ENCODE measurements at regions not wholly inside any gene's neighbourhood (a gene's known extent, or its start where the extent isn't known, plus 50 kb on each side); places are given as distances from the start of the nearest gene placed in this dataset.

DNA sequence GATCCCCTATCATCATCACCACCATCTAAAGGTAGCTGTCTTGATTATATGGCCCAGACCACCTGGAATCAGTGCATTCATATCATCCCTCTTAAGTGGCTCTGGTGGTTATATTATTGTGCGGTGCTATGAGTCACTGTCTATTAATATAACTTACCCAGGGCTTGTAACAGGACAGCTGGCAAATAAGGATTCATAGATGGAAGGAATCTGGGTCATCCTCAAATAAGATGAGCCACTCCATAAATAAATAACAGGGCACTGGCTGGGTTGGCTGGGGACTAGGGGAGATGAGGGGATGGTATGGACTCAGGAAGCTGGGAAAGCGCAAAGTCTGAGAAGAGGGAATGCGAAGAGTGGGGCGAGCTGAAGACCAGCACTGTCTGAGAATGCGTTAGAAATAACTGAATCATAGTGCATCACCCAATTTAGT is 216.1 kb downstream of the NUAK1 start:
- H3K79me2 ChIP-seq (ENCODE audit: insufficient read depth, low read length) = no peaks in the 10 kb centered on the region
- H3K27me3 ChIP-seq (ENCODE audit: insufficient read depth, low read length) = no peaks in the 10 kb centered on the region
- no peak overlapping the region for H3K27ac ChIP-seq (ENCODE audit: low read depth, low read length, poor library complexity, severe bottlenecking)
- H3K9me2 ChIP-seq (ENCODE audit: low read depth, low read length) = no peaks in the 10 kb centered on the region
- H3K4me1 ChIP-seq (ENCODE audit: insufficient read depth, low read length, severe bottlenecking) = no peaks in the 10 kb centered on the region
- no peak overlapping the region for H3K4me3 ChIP-seq (ENCODE audit: low read depth, low read length, poor library complexity, severe bottlenecking)
- H2AFZ ChIP-seq (ENCODE audit: low read length) = no peak overlapping the region
- no peak overlapping the region for H3K4me2 ChIP-seq (ENCODE audit: low read length)
- no peaks in the 10 kb centered on the region for H3K36me3 ChIP-seq (ENCODE audit: insufficient read depth, low read length)
- TF ChIP-seq, protein P1, sequence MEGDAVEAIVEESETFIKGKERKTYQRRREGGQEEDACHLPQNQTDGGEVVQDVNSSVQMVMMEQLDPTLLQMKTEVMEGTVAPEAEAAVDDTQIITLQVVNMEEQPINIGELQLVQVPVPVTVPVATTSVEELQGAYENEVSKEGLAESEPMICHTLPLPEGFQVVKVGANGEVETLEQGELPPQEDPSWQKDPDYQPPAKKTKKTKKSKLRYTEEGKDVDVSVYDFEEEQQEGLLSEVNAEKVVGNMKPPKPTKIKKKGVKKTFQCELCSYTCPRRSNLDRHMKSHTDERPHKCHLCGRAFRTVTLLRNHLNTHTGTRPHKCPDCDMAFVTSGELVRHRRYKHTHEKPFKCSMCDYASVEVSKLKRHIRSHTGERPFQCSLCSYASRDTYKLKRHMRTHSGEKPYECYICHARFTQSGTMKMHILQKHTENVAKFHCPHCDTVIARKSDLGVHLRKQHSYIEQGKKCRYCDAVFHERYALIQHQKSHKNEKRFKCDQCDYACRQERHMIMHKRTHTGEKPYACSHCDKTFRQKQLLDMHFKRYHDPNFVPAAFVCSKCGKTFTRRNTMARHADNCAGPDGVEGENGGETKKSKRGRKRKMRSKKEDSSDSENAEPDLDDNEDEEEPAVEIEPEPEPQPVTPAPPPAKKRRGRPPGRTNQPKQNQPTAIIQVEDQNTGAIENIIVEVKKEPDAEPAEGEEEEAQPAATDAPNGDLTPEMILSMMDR (IDR thresholded peaks at IDR 0.05; ENCODE audit: low read length) = no peak
- no peak for TF ChIP-seq EZH2 (IDR thresholded peaks at IDR 0.05; ENCODE audit: borderline replicate concordance, low read length)
- no peaks in the 10 kb centered on the region for H3K9me3 ChIP-seq (ENCODE audit: low read length)
- H3F3A ChIP-seq (ENCODE audit: insufficient read depth, low read length) = no peaks in the 10 kb centered on the region
- H3K9ac ChIP-seq (ENCODE audit: low read length) = no peak overlapping the region
- no peaks in the 10 kb centered on the region for H4K20me1 ChIP-seq (ENCODE audit: insufficient read depth, low read length)

DNA sequence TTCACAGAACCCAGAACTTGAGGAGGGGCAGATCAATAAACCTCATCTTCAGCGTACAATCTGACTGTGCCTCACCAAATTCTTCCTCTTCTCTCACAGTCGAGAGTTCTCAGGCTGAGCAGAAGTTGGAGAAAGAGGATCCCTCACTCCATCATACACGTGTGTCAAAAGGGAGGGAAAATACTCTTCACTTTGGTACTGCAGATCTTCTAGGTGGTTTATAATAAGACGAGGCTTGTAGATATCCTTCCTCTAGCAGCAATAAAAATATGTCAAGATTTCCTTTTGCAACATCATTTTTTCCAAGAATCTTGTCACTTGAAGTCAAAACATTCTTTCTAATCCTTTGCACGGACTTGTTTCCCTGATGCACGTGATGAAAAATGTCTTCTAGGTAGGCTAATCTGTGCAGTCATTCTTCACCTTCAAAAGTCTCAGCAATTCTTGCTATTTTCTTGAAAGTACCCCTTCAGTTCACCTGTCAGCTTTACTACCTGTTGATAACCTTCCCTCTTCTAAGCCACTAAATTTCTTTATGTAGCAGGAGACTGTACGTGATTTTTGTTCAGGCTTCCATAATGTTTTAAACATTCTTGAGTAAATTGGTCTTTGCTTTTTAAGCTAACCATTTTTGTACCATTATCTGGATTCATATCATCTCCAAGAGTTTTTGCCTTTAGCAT is 214.1 kb downstream of the NUAK1 start:
- Histone ChIP-seq H3K27me3 (ENCODE audit: insufficient read depth, low read length) (no peaks in the 10 kb centered on the region), H3K36me3 (ENCODE audit: insufficient read depth, low read length) (no peaks in the 10 kb centered on the region), H3K4me3 (ENCODE audit: low read depth, low read length, poor library complexity, severe bottlenecking) (no peak overlapping the region), H3F3A (ENCODE audit: insufficient read depth, low read length) (no peaks in the 10 kb centered on the region), H3K9ac (ENCODE audit: low read length) (no peak overlapping the region), H4K20me1 (ENCODE audit: insufficient read depth, low read length) (no peaks in the 10 kb centered on the region), H3K9me3 (ENCODE audit: low read length) (no peaks in the 10 kb centered on the region), H2AFZ (ENCODE audit: low read length) (no peak overlapping the region), H3K9me2 (ENCODE audit: low read depth, low read length) (no peaks in the 10 kb centered on the region), H3K4me1 (ENCODE audit: insufficient read depth, low read length, severe bottlenecking) (no peaks in the 10 kb centered on the region), H3K79me2 (ENCODE audit: insufficient read depth, low read length) (no peaks in the 10 kb centered on the region), H3K4me2 (ENCODE audit: low read length) (no peak overlapping the region), H3K27ac (ENCODE audit: low read depth, low read length, poor library complexity, severe bottlenecking) (no peak overlapping the region)
- TF ChIP-seq, protein P1 (IDR thresholded peaks at IDR 0.05; ENCODE audit: low read length) = no peak
- no peak for TF ChIP-seq EZH2 (IDR thresholded peaks at IDR 0.05; ENCODE audit: borderline replicate concordance, low read length)

GRCh38 chr12:105927564-105927963 is 211.2 kb downstream of the NUAK1 start:
- Histone ChIP-seq H3K9me2 (ENCODE audit: low read depth, low read length) (no peaks in the 10 kb centered on the region), H3K4me2 (ENCODE audit: low read length) (no peak overlapping the region), H3K9me3 (ENCODE audit: low read length) (no peaks in the 10 kb centered on the region), H2AFZ (ENCODE audit: low read length) (no peak overlapping the region), H3F3A (ENCODE audit: insufficient read depth, low read length) (no peaks in the 10 kb centered on the region), H3K79me2 (ENCODE audit: insufficient read depth, low read length) (no peaks in the 10 kb centered on the region), H3K4me3 (ENCODE audit: low read depth, low read length, poor library complexity, severe bottlenecking) (no peak overlapping the region), H3K36me3 (ENCODE audit: insufficient read depth, low read length) (no peaks in the 10 kb centered on the region), H3K27ac (ENCODE audit: low read depth, low read length, poor library complexity, severe bottlenecking) (no peak overlapping the region), H4K20me1 (ENCODE audit: insufficient read depth, low read length) (no peaks in the 10 kb centered on the region), H3K27me3 (ENCODE audit: insufficient read depth, low read length) (no peaks in the 10 kb centered on the region), H3K9ac (ENCODE audit: low read length) (no peak overlapping the region), H3K4me1 (ENCODE audit: insufficient read depth, low read length, severe bottlenecking) (no peaks in the 10 kb centered on the region)
- no peak for TF ChIP-seq EZH2 (IDR thresholded peaks at IDR 0.05; ENCODE audit: borderline replicate concordance, low read length)
- TF ChIP-seq, protein P1 (IDR thresholded peaks at IDR 0.05; ENCODE audit: low read length) = no peak

Data from OCI-LY1 (cell line).